PFSK-1 (cell line): ENCODE measurements at regions not wholly inside any gene's neighbourhood (a gene's known extent, or its start where the extent isn't known, plus 50 kb on each side); places are given as distances from the start of the nearest gene placed in this dataset.

Source experiments
- FOXP2 ChIP-seq: optimal IDR thresholded peaks from 2 replicates; pipeline ENCODE3; 2011; ENCODE audit warnings: borderline replicate concordance, control low read depth, inconsistent platforms; ENCODE audit not compliant: insufficient read depth; ENCODE audit errors: extremely low read length, extremely low read depth
- POLR2AphosphoS5 ChIP-seq: IDR thresholded peaks from 2 replicates; pipeline ENCODE4 v1.6.1; 2012; ENCODE audit warnings: low read depth, mild to moderate bottlenecking, control low read depth, low read length, moderate library complexity
- SIN3A ChIP-seq: IDR thresholded peaks from 2 replicates; pipeline ENCODE4 v1.6.1; 2012; ENCODE audit warnings: mild to moderate bottlenecking, low read length, moderate library complexity, borderline replicate concordance; ENCODE audit not compliant: insufficient read depth
- TAF1 ChIP-seq: IDR thresholded peaks from 2 replicates; pipeline ENCODE4 v1.6.1; 2012; ENCODE audit warnings: low read length, control low read depth, borderline replicate concordance; ENCODE audit not compliant: insufficient read depth
- TF ChIP-seq, protein P1 (sequence below), 2 experiments: IDR thresholded peaks; 2 replicates each; pipeline versions ENCODE4 v1.6.1 to v1.8.0; 2011 to 2012; ENCODE audit warnings: low read depth in 2 of 2, low read length in 2 of 2, control low read depth in 1 of 2, inconsistent platforms in 1 of 2, mild to moderate bottlenecking in 1 of 2, moderate library complexity in 1 of 2; ENCODE audit not compliant: insufficient read depth in 1 of 2

DNA sequence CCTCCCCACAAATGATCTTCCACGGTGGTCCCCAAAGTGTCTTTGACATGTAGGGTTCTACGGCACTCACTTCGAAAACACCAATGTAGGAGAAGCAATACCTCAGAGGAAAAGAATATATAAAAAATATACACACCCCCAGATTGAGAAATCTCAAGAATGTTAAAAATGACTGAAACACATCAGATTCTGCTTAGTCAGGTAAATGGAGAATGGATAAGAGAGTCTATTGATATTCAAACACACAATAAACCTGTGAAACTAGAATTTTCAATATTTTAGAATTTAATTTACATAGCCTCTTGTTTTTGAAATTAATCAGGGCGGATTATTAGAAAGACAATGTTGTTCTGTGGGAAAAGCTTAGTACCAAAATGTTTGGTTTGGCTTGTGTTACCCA is 712.4 kb downstream of the GATA3 start:
- TF ChIP-seq SIN3A (no peak), POLR2AphosphoS5 (no peak), FOXP2 (no peak), TAF1 (no peak)
- TF ChIP-seq, protein P1, sequence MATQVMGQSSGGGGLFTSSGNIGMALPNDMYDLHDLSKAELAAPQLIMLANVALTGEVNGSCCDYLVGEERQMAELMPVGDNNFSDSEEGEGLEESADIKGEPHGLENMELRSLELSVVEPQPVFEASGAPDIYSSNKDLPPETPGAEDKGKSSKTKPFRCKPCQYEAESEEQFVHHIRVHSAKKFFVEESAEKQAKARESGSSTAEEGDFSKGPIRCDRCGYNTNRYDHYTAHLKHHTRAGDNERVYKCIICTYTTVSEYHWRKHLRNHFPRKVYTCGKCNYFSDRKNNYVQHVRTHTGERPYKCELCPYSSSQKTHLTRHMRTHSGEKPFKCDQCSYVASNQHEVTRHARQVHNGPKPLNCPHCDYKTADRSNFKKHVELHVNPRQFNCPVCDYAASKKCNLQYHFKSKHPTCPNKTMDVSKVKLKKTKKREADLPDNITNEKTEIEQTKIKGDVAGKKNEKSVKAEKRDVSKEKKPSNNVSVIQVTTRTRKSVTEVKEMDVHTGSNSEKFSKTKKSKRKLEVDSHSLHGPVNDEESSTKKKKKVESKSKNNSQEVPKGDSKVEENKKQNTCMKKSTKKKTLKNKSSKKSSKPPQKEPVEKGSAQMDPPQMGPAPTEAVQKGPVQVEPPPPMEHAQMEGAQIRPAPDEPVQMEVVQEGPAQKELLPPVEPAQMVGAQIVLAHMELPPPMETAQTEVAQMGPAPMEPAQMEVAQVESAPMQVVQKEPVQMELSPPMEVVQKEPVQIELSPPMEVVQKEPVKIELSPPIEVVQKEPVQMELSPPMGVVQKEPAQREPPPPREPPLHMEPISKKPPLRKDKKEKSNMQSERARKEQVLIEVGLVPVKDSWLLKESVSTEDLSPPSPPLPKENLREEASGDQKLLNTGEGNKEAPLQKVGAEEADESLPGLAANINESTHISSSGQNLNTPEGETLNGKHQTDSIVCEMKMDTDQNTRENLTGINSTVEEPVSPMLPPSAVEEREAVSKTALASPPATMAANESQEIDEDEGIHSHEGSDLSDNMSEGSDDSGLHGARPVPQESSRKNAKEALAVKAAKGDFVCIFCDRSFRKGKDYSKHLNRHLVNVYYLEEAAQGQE (IDR thresholded peaks at IDR 0.05; ENCODE audit: insufficient read depth in 1 of 2, low read depth in 2 of 2, low read length in 2 of 2), result no peak

GRCh38 chr10:8767591-8767990 is 713.1 kb downstream of the GATA3 start:
- no peak for TF ChIP-seq TAF1
- no peak for TF ChIP-seq POLR2AphosphoS5
- TF ChIP-seq SIN3A, result no peak
- no peak for TF ChIP-seq FOXP2
- TF ChIP-seq, protein P1 (IDR thresholded peaks at IDR 0.05; ENCODE audit: insufficient read depth in 1 of 2, low read depth in 2 of 2, low read length in 2 of 2), result no peak

- TF ChIP-seq FOXP2 (no peak), POLR2AphosphoS5 (no peak), TAF1 (no peak), SIN3A (no peak)
- TF ChIP-seq, protein P1 (IDR thresholded peaks at IDR 0.05; ENCODE audit: insufficient read depth in 1 of 2, low read depth in 2 of 2, low read length in 2 of 2), result no peak
These were observed 713.9 kb downstream of the GATA3 start for GRCh38 chr10:8768341-8768740.

GRCh38 chr10:8768852-8769251 is 714.4 kb downstream of the GATA3 start:
- TF ChIP-seq POLR2AphosphoS5 (no peak), FOXP2 (no peak), TAF1 (no peak), SIN3A (no peak)
- TF ChIP-seq, protein P1 (IDR thresholded peaks at IDR 0.05; ENCODE audit: insufficient read depth in 1 of 2, low read depth in 2 of 2, low read length in 2 of 2), result no peak
